Left ventricle myocardium inferior (tissue), 1 donor: ENCODE measurements at regions not wholly inside any gene's neighbourhood (a gene's known extent, or its start where the extent isn't known, plus 50 kb on each side); places are given as distances from the start of the nearest gene placed in this dataset.

Experiments used
- DNase-seq: peaks from one replicate; pipeline ENCODE4 v3.0.0-alpha.2; 2020
- H3K27ac ChIP-seq: fragments of 200-600 bp; replicated peaks from 2 replicates; pipeline ENCODE4 v1.8.0; 2021
- H3K27me3 ChIP-seq: fragments of 200-600 bp; 2 replicates; pipeline ENCODE4 v1.8.0; 2021; ENCODE audit warnings: low read depth
- H3K36me3 ChIP-seq: fragments of 200-600 bp; 2 replicates; pipeline ENCODE4 v1.8.0; 2021
- H3K4me1 ChIP-seq: fragments of 200-600 bp; 2 replicates; pipeline ENCODE4 v1.8.0; 2021
- H3K4me3 ChIP-seq: fragments of 200-600 bp; 2 replicates; pipeline ENCODE4 v1.8.0; 2021; ENCODE audit warnings: mild to moderate bottlenecking, moderate library complexity
- H3K9me3 ChIP-seq: fragments of 200-600 bp; replicated peaks from 2 replicates; pipeline ENCODE4 v1.8.0; 2021
- CTCF ChIP-seq: fragments of 200-600 bp; IDR thresholded peaks from 2 replicates; pipeline ENCODE4 v1.8.0; 2021; ENCODE audit warnings: antibody characterized with exemption, mild to moderate bottlenecking, borderline replicate concordance
- intact Hi-C: fragments of 100-400 bp; cut with micrococcal nuclease; formaldehyde crosslinking; loops from one replicate; pipeline ENCODE4 v1.11.0; 2022
- donor health status: DM: no; HTN: yes; CAD: no; lungs with severe emphysema.

- no peak for TF ChIP-seq CTCF
- intact Hi-C loops, result no loop called here
- Histone ChIP-seq H3K36me3 (no peaks in the 10 kb centered on the region), H3K27ac (no peak overlapping the region), H3K4me1 (no peaks in the 10 kb centered on the region), H3K9me3 (no peaks in the 10 kb centered on the region), H3K27me3 (peaks cover 14% of the 10 kb centered on the region), H3K4me3 (no peak overlapping the region)
- DNase-seq, result no peak
Observed at GRCh38 chr1:218207194-218207593, 77.9 kb upstream of the RRP15 start.

GRCh38 chr1:218209351-218209861 is 75.7 kb upstream of the RRP15 start:
- no peak for TF ChIP-seq CTCF
- no peak for DNase-seq
- no peak overlapping the region for H3K27ac ChIP-seq
- intact Hi-C loops, result no loop called here
- no peaks in the 10 kb centered on the region for H3K4me1 ChIP-seq
- no peaks in the 10 kb centered on the region for H3K9me3 ChIP-seq
- peaks cover 25% of the 10 kb centered on the region for H3K27me3 ChIP-seq
- no peaks in the 10 kb centered on the region for H3K36me3 ChIP-seq
- H3K4me3 ChIP-seq, result no peak overlapping the region

GRCh38 chr1:218211241-218211640 is 73.9 kb upstream of the RRP15 start:
- no peaks in the 10 kb centered on the region for H3K36me3 ChIP-seq
- no peaks in the 10 kb centered on the region for H3K4me1 ChIP-seq
- intact Hi-C loops, result no loop called here
- no peak for DNase-seq
- TF ChIP-seq CTCF, result no peak
- H3K27me3 ChIP-seq, result peaks cover 32% of the 10 kb centered on the region
- no peaks in the 10 kb centered on the region for H3K9me3 ChIP-seq
- no peak overlapping the region for H3K4me3 ChIP-seq
- H3K27ac ChIP-seq, result no peak overlapping the region

GRCh38 chr1:218217040-218217439 is 68.1 kb upstream of the RRP15 start:
- Histone ChIP-seq H3K9me3 (no peaks in the 10 kb centered on the region), H3K27ac (no peak overlapping the region), H3K27me3 (peaks cover 43% of the 10 kb centered on the region), H3K36me3 (no peaks in the 10 kb centered on the region), H3K4me1 (no peaks in the 10 kb centered on the region), H3K4me3 (no peak overlapping the region)
- no peak for TF ChIP-seq CTCF
- intact Hi-C loops, result no loop called here
- no peak for DNase-seq

GRCh38 chr1:218219460-218219859 is 65.6 kb upstream of the RRP15 start:
- no peak overlapping the region for H3K4me3 ChIP-seq
- DNase-seq, result no peak
- H3K27me3 ChIP-seq, result peaks cover 31% of the 10 kb centered on the region
- TF ChIP-seq CTCF, result no peak
- no peaks in the 10 kb centered on the region for H3K4me1 ChIP-seq
- no peaks in the 10 kb centered on the region for H3K36me3 ChIP-seq
- intact Hi-C loops, result no loop called here
- H3K9me3 ChIP-seq, result no peaks in the 10 kb centered on the region
- no peak overlapping the region for H3K27ac ChIP-seq

GRCh38 chr1:218224101-218224500 is 61.0 kb upstream of the RRP15 start:
- H3K27ac ChIP-seq, result no peak overlapping the region
- TF ChIP-seq CTCF, result no peak
- no peak for DNase-seq
- H3K36me3 ChIP-seq, result no peaks in the 10 kb centered on the region
- no peak overlapping the region for H3K4me3 ChIP-seq
- H3K9me3 ChIP-seq, result no peaks in the 10 kb centered on the region
- peaks cover 7% of the 10 kb centered on the region for H3K27me3 ChIP-seq
- no peaks in the 10 kb centered on the region for H3K4me1 ChIP-seq
- intact Hi-C loops, result no loop called here
